GM20000 (cell line): ENCODE measurements at regions not wholly inside any gene's neighbourhood (a gene's known extent, or its start where the extent isn't known, plus 50 kb on each side); places are given as distances from the start of the nearest gene placed in this dataset.

Source experiments
- DNase-seq: peaks from one replicate; pipeline ENCODE4 v3.0.0; 2012; ENCODE audit warnings: low spot score
- CTCF ChIP-seq: IDR thresholded peaks from 2 replicates; pipeline ENCODE4 v1.5.1; 2012; ENCODE audit warnings: mild to moderate bottlenecking, control low read depth; ENCODE audit errors: extremely low read depth, missing control alignments

- no peak for TF ChIP-seq CTCF
- DNase-seq = no peak
Observed at GRCh38 chr4:104879854-104880253, 266.8 kb upstream of the TET2 start.

- no peak for TF ChIP-seq CTCF
- no peak for DNase-seq
Observed at GRCh38 chr4:104881136-104881886, 265.4 kb upstream of the TET2 start.

GRCh38 chr4:104890598-104891275, 255.9 kb upstream of the TET2 start:
- TF ChIP-seq CTCF = no peak
- no peak for DNase-seq

GRCh38 chr4:104896660-104897645, 249.7 kb upstream of the TET2 start:
- DNase-seq = no peak
- TF ChIP-seq CTCF = no peak

GRCh38 chr4:104899863-104900262, 246.8 kb upstream of the TET2 start:
- DNase-seq = no peak
- TF ChIP-seq CTCF = no peak

GRCh38 chr4:104901438-104901837, 245.2 kb upstream of the TET2 start:
- TF ChIP-seq CTCF = no peak
- no peak for DNase-seq
